ENCODE measurements at regions not wholly inside any gene's neighbourhood (a gene's known extent, or its start where the extent isn't known, plus 50 kb on each side); places are given as distances from the start of the nearest gene placed in this dataset.
"Not testable (repeated sequence)": the region's sequence is repeated elsewhere in the genome, so short reads cannot be mapped to it uniquely, and the experiment has no call there.

GRCh38 chrX:1700757-1701156 is 85.9 kb downstream of the ASMT start:
- no peaks in the 10 kb centered on the region for H3K4me1 ChIP-seq (ENCODE audit: control insufficient read depth, extremely low read depth, insufficient read depth, low read length)
- H3K4me3 ChIP-seq (replicated peaks in 1 of 4; ENCODE audit: control extremely low read depth in 1 of 4, insufficient read depth in 1 of 4, low read depth in 3 of 4, low read length in 4 of 4): no peak overlapping the region
- H3K9ac ChIP-seq (ENCODE audit: insufficient read depth, low read length): no peak overlapping the region
- H3K36me3 ChIP-seq (ENCODE audit: control insufficient read depth, insufficient read depth, low read length): no peaks in the 10 kb centered on the region
- H3K9me3 ChIP-seq (ENCODE audit: control insufficient read depth, insufficient read depth, low read depth, low read length): no peaks in the 10 kb centered on the region
- no peak for DNase-seq (ENCODE audit: low read depth in 2 of 2)
- no peak for TF ChIP-seq CTCF (conservative IDR thresholded peaks at IDR 0.05 in 1 of 2, IDR thresholded peaks at IDR 0.05 in 1 of 2; ENCODE audit: low read depth in 1 of 2, low read length in 2 of 2)
- TF ChIP-seq EZH2 (IDR thresholded peaks at IDR 0.05; ENCODE audit: low read length, missing control alignments): no peak
- no peak overlapping the region for H3K27ac ChIP-seq (ENCODE audit: insufficient read depth, low read length)
- no peak overlapping the region for H2AFZ ChIP-seq (ENCODE audit: low read length)
- H3K79me2 ChIP-seq (ENCODE audit: control insufficient read depth, insufficient read depth, low read length): no peaks in the 10 kb centered on the region
- H4K20me1 ChIP-seq (ENCODE audit: control insufficient read depth, extremely low read depth, insufficient read depth, low read length): no peaks in the 10 kb centered on the region
- no peak overlapping the region for H3K4me2 ChIP-seq (ENCODE audit: extremely low read depth, insufficient read depth, low read length)
- H3K27me3 ChIP-seq (ENCODE audit: control insufficient read depth, insufficient read depth, low read length): no peaks in the 10 kb centered on the region

GRCh38 chrX:1701396-1701901 is 86.6 kb downstream of the ASMT start:
- not testable (repeated sequence) for DNase-seq (ENCODE audit: low read depth in 2 of 2); H3K9ac ChIP-seq (ENCODE audit: insufficient read depth, low read length); H3K79me2 ChIP-seq (ENCODE audit: control insufficient read depth, insufficient read depth, low read length); H3K4me2 ChIP-seq (ENCODE audit: extremely low read depth, insufficient read depth, low read length); H3K36me3 ChIP-seq (ENCODE audit: control insufficient read depth, insufficient read depth, low read length); H2AFZ ChIP-seq (ENCODE audit: low read length); H4K20me1 ChIP-seq (ENCODE audit: control insufficient read depth, extremely low read depth, insufficient read depth, low read length); H3K27me3 ChIP-seq (ENCODE audit: control insufficient read depth, insufficient read depth, low read length); H3K4me1 ChIP-seq (ENCODE audit: control insufficient read depth, extremely low read depth, insufficient read depth, low read length); H3K27ac ChIP-seq (ENCODE audit: insufficient read depth, low read length); H3K4me3 ChIP-seq (replicated peaks in 1 of 4; ENCODE audit: control extremely low read depth in 1 of 4, insufficient read depth in 1 of 4, low read depth in 3 of 4, low read length in 4 of 4); H3K9me3 ChIP-seq (ENCODE audit: control insufficient read depth, insufficient read depth, low read depth, low read length)

- not testable (repeated sequence) for H3K4me1 ChIP-seq (ENCODE audit: control insufficient read depth, extremely low read depth, insufficient read depth, low read length); H2AFZ ChIP-seq (ENCODE audit: low read length); H3K79me2 ChIP-seq (ENCODE audit: control insufficient read depth, insufficient read depth, low read length); H3K36me3 ChIP-seq (ENCODE audit: control insufficient read depth, insufficient read depth, low read length); H3K4me2 ChIP-seq (ENCODE audit: extremely low read depth, insufficient read depth, low read length); H4K20me1 ChIP-seq (ENCODE audit: control insufficient read depth, extremely low read depth, insufficient read depth, low read length); H3K9ac ChIP-seq (ENCODE audit: insufficient read depth, low read length); H3K27ac ChIP-seq (ENCODE audit: insufficient read depth, low read length); H3K9me3 ChIP-seq (ENCODE audit: control insufficient read depth, insufficient read depth, low read depth, low read length); DNase-seq (ENCODE audit: low read depth in 2 of 2); H3K27me3 ChIP-seq (ENCODE audit: control insufficient read depth, insufficient read depth, low read length); H3K4me3 ChIP-seq (replicated peaks in 1 of 4; ENCODE audit: control extremely low read depth in 1 of 4, insufficient read depth in 1 of 4, low read depth in 3 of 4, low read length in 4 of 4)
Observed at GRCh38 chrX:1702142-1702541, 87.3 kb downstream of the ASMT start.

- H3K9ac ChIP-seq (ENCODE audit: insufficient read depth, low read length); H3K27me3 ChIP-seq (ENCODE audit: control insufficient read depth, insufficient read depth, low read length); H3K4me3 ChIP-seq (replicated peaks in 1 of 4; ENCODE audit: control extremely low read depth in 1 of 4, insufficient read depth in 1 of 4, low read depth in 3 of 4, low read length in 4 of 4); H3K36me3 ChIP-seq (ENCODE audit: control insufficient read depth, insufficient read depth, low read length); H3K4me2 ChIP-seq (ENCODE audit: extremely low read depth, insufficient read depth, low read length); DNase-seq (ENCODE audit: low read depth in 2 of 2); H3K9me3 ChIP-seq (ENCODE audit: control insufficient read depth, insufficient read depth, low read depth, low read length); H2AFZ ChIP-seq (ENCODE audit: low read length); H4K20me1 ChIP-seq (ENCODE audit: control insufficient read depth, extremely low read depth, insufficient read depth, low read length); H3K4me1 ChIP-seq (ENCODE audit: control insufficient read depth, extremely low read depth, insufficient read depth, low read length); H3K79me2 ChIP-seq (ENCODE audit: control insufficient read depth, insufficient read depth, low read length); H3K27ac ChIP-seq (ENCODE audit: insufficient read depth, low read length): not testable (repeated sequence)
Observed at GRCh38 chrX:1702557-1702956, 87.7 kb downstream of the ASMT start.

GRCh38 chrX:1709277-1709676 is 94.4 kb downstream of the ASMT start:
- H3K4me3 ChIP-seq (replicated peaks in 1 of 4; ENCODE audit: control extremely low read depth in 1 of 4, insufficient read depth in 1 of 4, low read depth in 3 of 4, low read length in 4 of 4); DNase-seq (ENCODE audit: low read depth in 2 of 2); H2AFZ ChIP-seq (ENCODE audit: low read length); H3K4me1 ChIP-seq (ENCODE audit: control insufficient read depth, extremely low read depth, insufficient read depth, low read length); H4K20me1 ChIP-seq (ENCODE audit: control insufficient read depth, extremely low read depth, insufficient read depth, low read length); H3K27ac ChIP-seq (ENCODE audit: insufficient read depth, low read length); H3K27me3 ChIP-seq (ENCODE audit: control insufficient read depth, insufficient read depth, low read length); H3K4me2 ChIP-seq (ENCODE audit: extremely low read depth, insufficient read depth, low read length); H3K79me2 ChIP-seq (ENCODE audit: control insufficient read depth, insufficient read depth, low read length); H3K9me3 ChIP-seq (ENCODE audit: control insufficient read depth, insufficient read depth, low read depth, low read length); H3K9ac ChIP-seq (ENCODE audit: insufficient read depth, low read length); H3K36me3 ChIP-seq (ENCODE audit: control insufficient read depth, insufficient read depth, low read length): not testable (repeated sequence)

All from fibroblast of lung (primary cell).